Panc1 (cell line): ENCODE measurements at regions not wholly inside any gene's neighbourhood (a gene's known extent, or its start where the extent isn't known, plus 50 kb on each side); places are given as distances from the start of the nearest gene placed in this dataset.

ENCODE experiments used
- ATAC-seq: fragments of 200-7000 bp; cut with Tn5 transposase; 2 replicates; pipeline ENCODE4 v1.9.1; 2020; ENCODE audit warnings: mild to moderate bottlenecking, moderate library complexity
- BruUV-seq: library from RNA; stranded (reverse); fragments of 400-500 nt; replicated peaks from 2 replicates; lab custom pipeline; 2021; lab: Mats Ljungman, UMichigan
- CTCF ChIA-PET: fragments of 300-600 bp; sonication (Branson Sonifier 250); formaldehyde crosslinking; loops from one replicate; lab custom pipeline; 2022; ENCODE audit warnings: antibody characterized with exemption; lab: Charles Lee
- POLR2A ChIA-PET: fragments of 300-600 bp; sonication (Branson Sonifier 250); formaldehyde crosslinking; loops from one replicate; lab custom pipeline; 2022; ENCODE audit warnings: antibody characterized with exemption; lab: Charles Lee
- DNase-seq: peaks from one replicate; pipeline ENCODE4 v3.0.0-alpha.2; 2010; ENCODE audit warnings: low read depth, low spot score
- H3K27ac ChIP-seq: 2 replicates; pipeline ENCODE4 v1.5.1; 2011; ENCODE audit warnings: mild to moderate bottlenecking, low read length, inconsistent platforms
- H3K27me3 ChIP-seq: fragments of 200-500 bp; sonication (Bioruptor generic); 2 replicates; pipeline ENCODE4 v1.6.0; 2014; ENCODE audit warnings: low read length, inconsistent platforms; ENCODE audit not compliant: control insufficient read depth, insufficient read depth
- H3K36me3 ChIP-seq: fragments of 200-500 bp; sonication (Bioruptor generic); 2 replicates; pipeline ENCODE4 v1.5.1; 2014; ENCODE audit warnings: inconsistent platforms, mild to moderate bottlenecking, low read length, moderate library complexity; ENCODE audit not compliant: control insufficient read depth, insufficient read depth
- H3K4me1 ChIP-seq: 2 replicates; pipeline ENCODE4 v1.5.1; 2011; ENCODE audit warnings: inconsistent platforms, mild to moderate bottlenecking, low read length, moderate library complexity; ENCODE audit not compliant: control insufficient read depth, insufficient read depth
- H3K4me3 ChIP-seq, 2 experiments: 2 replicates each; pipeline ENCODE4 v1.5.1; 2011 to 2012; ENCODE audit warnings: low read depth in 2 of 2, low read length in 2 of 2, mild to moderate bottlenecking in 2 of 2, inconsistent platforms in 1 of 2, moderate library complexity in 1 of 2
- H3K9me3 ChIP-seq: fragments of 200-500 bp; sonication (Bioruptor generic); 2 replicates; pipeline ENCODE4 v1.5.1; 2014; ENCODE audit warnings: low read depth, mild to moderate bottlenecking, inconsistent platforms, low read length, moderate library complexity; ENCODE audit not compliant: control insufficient read depth, insufficient read depth
- POLR2AphosphoS5 ChIP-seq: IDR thresholded peaks from 2 replicates; pipeline ENCODE4 v1.6.1; 2012; ENCODE audit warnings: mild to moderate bottlenecking, low read depth, low read length, moderate library complexity
- SIN3A ChIP-seq: IDR thresholded peaks from 2 replicates; pipeline ENCODE4 v1.6.1; 2012; ENCODE audit warnings: low read depth, mild to moderate bottlenecking, low read length, moderate library complexity, borderline replicate concordance; ENCODE audit not compliant: insufficient read depth
- TCF7L2 ChIP-seq: IDR thresholded peaks from 2 replicates; pipeline ENCODE4 v1.6.1; 2011; ENCODE audit warnings: mild to moderate bottlenecking, low read depth, low read length, inconsistent platforms
- in situ Hi-C: cut with HindIII; loops from 2 replicates; pipeline ENCODE4 v1.10.0; 2016; ENCODE audit warnings: low sequenced_read_pairs, low pct_unique_long_range_greater_than_20kb
- intact Hi-C: fragments of 100-400 bp; cut with micrococcal nuclease; formaldehyde crosslinking; loops from one replicate; pipeline ENCODE4 v1.10.0; 2022; ENCODE audit not compliant: unreplicated experiment
- TF ChIP-seq, protein P1 (sequence below), 2 experiments: IDR thresholded peaks; 2 replicates each; pipeline ENCODE4 v1.6.1; 2011 to 2012; ENCODE audit warnings: low read depth in 2 of 2, control low read depth in 1 of 2, low read length in 1 of 2, mild to moderate bottlenecking in 1 of 2, moderate library complexity in 1 of 2; ENCODE audit not compliant: insufficient read depth in 1 of 2
- TF ChIP-seq, protein P2 (sequence below): fragments of 450-650 bp; IDR thresholded peaks from 2 replicates; pipeline ENCODE4 v1.5.1; 2017; ENCODE audit warnings: mild to moderate bottlenecking

DNA sequence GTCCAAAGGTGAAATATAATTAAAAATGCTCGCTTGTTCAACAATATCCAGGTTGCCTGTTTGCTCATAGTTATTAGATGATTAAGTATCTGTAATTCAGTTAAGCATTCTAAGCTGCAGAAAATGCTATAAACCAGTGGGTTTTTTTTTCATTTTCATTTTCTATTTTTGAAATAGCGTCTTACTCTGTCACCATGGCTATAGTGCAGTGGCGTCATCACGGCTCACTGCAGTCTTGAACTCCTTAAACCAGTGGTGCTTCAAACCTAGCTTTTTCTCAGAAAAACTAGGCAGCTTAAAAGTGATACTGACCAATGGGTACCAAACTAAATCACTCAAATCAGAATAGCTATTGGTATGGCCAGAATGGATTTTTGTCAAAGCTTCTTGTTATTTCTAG is 925.2 kb downstream of the TSN start:
- intact Hi-C loops: no loop called here
- Histone ChIP-seq H3K9me3 (no peaks in the 10 kb centered on the region), H3K27me3 (no peaks in the 10 kb centered on the region), H3K4me1 (no peaks in the 10 kb centered on the region), H3K27ac (no peak overlapping the region), H3K36me3 (no peaks in the 10 kb centered on the region), H3K4me3 (no peak overlapping the region)
- CTCF ChIA-PET: no interaction called here
- BruUV-seq: no TSS peak
- in situ Hi-C loops: no loop called here
- ATAC-seq (no peak), DNase-seq (no peak)
- POLR2A ChIA-PET: no interaction called here
- TF ChIP-seq, protein P1, sequence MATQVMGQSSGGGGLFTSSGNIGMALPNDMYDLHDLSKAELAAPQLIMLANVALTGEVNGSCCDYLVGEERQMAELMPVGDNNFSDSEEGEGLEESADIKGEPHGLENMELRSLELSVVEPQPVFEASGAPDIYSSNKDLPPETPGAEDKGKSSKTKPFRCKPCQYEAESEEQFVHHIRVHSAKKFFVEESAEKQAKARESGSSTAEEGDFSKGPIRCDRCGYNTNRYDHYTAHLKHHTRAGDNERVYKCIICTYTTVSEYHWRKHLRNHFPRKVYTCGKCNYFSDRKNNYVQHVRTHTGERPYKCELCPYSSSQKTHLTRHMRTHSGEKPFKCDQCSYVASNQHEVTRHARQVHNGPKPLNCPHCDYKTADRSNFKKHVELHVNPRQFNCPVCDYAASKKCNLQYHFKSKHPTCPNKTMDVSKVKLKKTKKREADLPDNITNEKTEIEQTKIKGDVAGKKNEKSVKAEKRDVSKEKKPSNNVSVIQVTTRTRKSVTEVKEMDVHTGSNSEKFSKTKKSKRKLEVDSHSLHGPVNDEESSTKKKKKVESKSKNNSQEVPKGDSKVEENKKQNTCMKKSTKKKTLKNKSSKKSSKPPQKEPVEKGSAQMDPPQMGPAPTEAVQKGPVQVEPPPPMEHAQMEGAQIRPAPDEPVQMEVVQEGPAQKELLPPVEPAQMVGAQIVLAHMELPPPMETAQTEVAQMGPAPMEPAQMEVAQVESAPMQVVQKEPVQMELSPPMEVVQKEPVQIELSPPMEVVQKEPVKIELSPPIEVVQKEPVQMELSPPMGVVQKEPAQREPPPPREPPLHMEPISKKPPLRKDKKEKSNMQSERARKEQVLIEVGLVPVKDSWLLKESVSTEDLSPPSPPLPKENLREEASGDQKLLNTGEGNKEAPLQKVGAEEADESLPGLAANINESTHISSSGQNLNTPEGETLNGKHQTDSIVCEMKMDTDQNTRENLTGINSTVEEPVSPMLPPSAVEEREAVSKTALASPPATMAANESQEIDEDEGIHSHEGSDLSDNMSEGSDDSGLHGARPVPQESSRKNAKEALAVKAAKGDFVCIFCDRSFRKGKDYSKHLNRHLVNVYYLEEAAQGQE (IDR thresholded peaks at IDR 0.05; ENCODE audit: insufficient read depth in 1 of 2, low read depth in 2 of 2, low read length in 1 of 2): no peak
- TF ChIP-seq POLR2AphosphoS5 (no peak), TCF7L2 (no peak), SIN3A (no peak)
- TF ChIP-seq, protein P2, sequence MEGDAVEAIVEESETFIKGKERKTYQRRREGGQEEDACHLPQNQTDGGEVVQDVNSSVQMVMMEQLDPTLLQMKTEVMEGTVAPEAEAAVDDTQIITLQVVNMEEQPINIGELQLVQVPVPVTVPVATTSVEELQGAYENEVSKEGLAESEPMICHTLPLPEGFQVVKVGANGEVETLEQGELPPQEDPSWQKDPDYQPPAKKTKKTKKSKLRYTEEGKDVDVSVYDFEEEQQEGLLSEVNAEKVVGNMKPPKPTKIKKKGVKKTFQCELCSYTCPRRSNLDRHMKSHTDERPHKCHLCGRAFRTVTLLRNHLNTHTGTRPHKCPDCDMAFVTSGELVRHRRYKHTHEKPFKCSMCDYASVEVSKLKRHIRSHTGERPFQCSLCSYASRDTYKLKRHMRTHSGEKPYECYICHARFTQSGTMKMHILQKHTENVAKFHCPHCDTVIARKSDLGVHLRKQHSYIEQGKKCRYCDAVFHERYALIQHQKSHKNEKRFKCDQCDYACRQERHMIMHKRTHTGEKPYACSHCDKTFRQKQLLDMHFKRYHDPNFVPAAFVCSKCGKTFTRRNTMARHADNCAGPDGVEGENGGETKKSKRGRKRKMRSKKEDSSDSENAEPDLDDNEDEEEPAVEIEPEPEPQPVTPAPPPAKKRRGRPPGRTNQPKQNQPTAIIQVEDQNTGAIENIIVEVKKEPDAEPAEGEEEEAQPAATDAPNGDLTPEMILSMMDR: no peak

DNA sequence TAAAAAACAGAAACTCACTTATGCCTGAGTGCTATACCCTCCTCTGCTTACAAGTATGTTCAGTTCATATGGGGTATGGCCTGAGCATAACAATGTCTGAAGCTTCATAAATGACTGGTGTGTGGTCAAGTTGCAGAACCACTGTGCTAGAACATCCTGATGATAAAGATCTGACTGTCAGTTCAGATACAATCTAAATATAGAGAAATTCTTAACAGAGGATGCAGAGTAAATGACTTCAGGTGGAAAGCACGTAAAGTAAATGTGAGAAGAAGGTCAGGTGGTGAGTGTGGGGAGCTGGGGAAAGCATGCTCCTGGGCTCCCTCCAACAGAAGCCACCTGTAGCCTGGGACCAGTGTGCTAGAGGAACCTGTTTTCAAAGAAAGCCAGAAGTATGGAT is 926.2 kb downstream of the TSN start:
- ChIA-PET CTCF (no interaction called here), POLR2A (no interaction called here)
- in situ Hi-C loops: no loop called here
- BruUV-seq: no TSS peak
- H3K27me3 ChIP-seq: no peaks in the 10 kb centered on the region
- TF ChIP-seq SIN3A (no peak), POLR2AphosphoS5 (no peak), TCF7L2 (no peak)
- TF ChIP-seq, protein P1 (IDR thresholded peaks at IDR 0.05; ENCODE audit: insufficient read depth in 1 of 2, low read depth in 2 of 2, low read length in 1 of 2): no peak
- TF ChIP-seq, protein P2: no peak
- no peaks in the 10 kb centered on the region for H3K4me1 ChIP-seq
- H3K4me3 ChIP-seq: no peak overlapping the region
- no peaks in the 10 kb centered on the region for H3K9me3 ChIP-seq
- H3K36me3 ChIP-seq: no peaks in the 10 kb centered on the region
- no peak overlapping the region for H3K27ac ChIP-seq
- intact Hi-C loops: no loop called here
- DNase-seq (no peak), ATAC-seq (no peak)
